ENCODE measurements at regions not wholly inside any gene's neighbourhood (a gene's known extent, or its start where the extent isn't known, plus 50 kb on each side); places are given as distances from the start of the nearest gene placed in this dataset.
"Not testable (repeated sequence)": the region's sequence is repeated elsewhere in the genome, so short reads cannot be mapped to it uniquely, and the experiment has no call there.

GRCh38 chr6:76843054-76843822, 620.1 kb downstream of the HTR1B start:
- DNase-seq (ENCODE audit: low spot score), result no peak

- no peak for DNase-seq (ENCODE audit: low spot score)
Measured at GRCh38 chr6:76840865-76841264, 622.4 kb downstream of the HTR1B start.

DNA sequence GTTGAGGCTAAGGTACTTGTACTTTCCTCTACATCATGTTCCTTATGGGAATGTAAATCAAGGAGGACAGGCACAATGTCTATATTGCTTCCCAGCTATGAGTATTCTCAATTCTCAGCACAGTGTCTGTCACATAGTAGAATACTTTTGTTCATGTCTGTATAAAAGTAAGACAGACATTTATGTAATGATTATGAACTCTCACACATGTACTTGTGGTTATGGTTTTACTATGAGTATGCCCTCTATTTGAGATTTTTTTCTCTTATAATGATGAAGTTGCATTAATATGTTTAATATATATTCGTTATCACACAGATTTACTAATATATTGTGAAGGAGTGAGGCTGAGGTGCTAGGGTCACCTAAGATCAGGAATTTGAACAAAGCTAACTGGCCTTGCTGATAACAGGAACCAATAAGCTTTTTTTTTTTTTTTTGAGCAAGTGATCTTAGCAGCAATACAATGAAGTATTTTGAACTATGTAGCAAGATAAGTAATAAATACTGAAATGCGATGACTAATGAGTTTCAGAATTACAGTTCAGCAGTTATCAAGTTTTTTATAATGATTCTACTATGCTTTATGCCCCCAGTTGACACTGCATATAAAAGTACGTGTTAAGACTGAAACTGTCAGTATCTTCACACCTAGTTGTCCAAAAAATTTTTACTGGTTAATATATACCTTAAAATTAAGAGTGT, 623.1 kb downstream of the HTR1B start:
- no peak for DNase-seq (ENCODE audit: low spot score)

DNA sequence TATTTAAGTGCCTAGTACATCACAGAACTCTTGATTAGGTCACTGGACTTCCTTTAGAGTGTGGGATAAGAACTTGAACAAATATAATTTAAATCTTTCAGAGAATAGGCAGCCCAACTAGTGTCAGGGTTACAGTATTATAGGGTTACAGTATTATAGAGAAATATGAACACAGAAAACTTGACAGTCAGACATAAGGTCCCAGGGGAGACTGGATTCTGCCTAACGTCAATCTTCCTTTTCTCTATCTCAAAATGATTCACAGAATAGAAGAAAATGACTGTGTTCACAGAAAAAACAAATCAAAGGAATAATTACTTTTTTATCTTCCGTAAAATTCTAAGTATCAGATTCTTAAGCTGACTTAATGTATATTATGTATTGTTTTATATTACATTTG, 623.8 kb downstream of the HTR1B start:
- DNase-seq (ENCODE audit: low spot score), result no peak

- DNase-seq (ENCODE audit: low spot score), result no peak
Measured at GRCh38 chr6:76837564-76837963, 625.7 kb downstream of the HTR1B start.

DNA sequence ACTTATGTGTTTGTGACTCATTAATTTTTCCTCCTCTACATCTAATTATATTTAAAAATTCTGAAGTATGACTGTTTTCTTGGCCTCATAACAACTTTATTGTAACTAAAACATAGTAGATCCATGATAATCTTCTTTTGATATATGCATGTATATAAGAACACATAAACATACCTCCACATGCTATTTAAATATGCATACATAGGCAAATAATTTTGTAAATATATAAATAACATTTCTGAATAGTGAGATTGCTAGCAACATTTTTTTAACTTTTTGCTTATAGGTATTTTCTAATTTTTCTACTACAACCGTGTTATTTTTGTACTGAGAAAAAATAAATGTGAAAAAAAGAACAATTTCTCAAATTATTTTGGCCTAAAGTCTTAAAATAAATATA, 627.6 kb downstream of the HTR1B start:
- no peak for DNase-seq (ENCODE audit: low spot score)

- DNase-seq (ENCODE audit: low spot score), result no peak
Measured at GRCh38 chr6:76835293-76835692, 628.0 kb downstream of the HTR1B start.

DNA sequence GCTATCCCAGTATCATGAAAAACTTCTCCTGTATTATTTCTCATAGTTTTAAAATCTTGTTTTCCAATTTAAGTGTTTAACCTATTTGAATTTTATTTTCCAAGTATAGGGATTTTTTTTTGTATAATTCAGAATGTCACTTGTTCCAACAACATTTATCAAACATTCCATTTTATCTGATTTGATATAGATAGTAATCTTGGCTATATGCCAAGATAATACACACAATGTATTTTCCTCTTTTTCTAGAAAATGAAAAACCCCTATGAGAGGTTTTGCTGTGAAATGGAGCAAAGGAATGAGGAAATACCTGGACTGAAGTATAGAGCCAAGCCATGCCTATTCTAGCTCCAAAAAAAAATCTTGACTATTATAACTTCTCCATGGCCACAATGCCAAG, 628.9 kb downstream of the HTR1B start:
- DNase-seq (ENCODE audit: low spot score), result no peak

GRCh38 chr6:76831299-76831698, 632.0 kb downstream of the HTR1B start:
- no peak for DNase-seq (ENCODE audit: low spot score)

GRCh38 chr6:76823578-76823977, 639.7 kb downstream of the HTR1B start:
- not testable (repeated sequence) for DNase-seq (ENCODE audit: low spot score)

- no peak for DNase-seq (ENCODE audit: low spot score)
Measured at GRCh38 chr6:76818451-76818850, 644.8 kb downstream of the HTR1B start.

- no peak for DNase-seq (ENCODE audit: low spot score)
Measured at GRCh38 chr6:76817429-76817828, 645.9 kb downstream of the HTR1B start.

DNA sequence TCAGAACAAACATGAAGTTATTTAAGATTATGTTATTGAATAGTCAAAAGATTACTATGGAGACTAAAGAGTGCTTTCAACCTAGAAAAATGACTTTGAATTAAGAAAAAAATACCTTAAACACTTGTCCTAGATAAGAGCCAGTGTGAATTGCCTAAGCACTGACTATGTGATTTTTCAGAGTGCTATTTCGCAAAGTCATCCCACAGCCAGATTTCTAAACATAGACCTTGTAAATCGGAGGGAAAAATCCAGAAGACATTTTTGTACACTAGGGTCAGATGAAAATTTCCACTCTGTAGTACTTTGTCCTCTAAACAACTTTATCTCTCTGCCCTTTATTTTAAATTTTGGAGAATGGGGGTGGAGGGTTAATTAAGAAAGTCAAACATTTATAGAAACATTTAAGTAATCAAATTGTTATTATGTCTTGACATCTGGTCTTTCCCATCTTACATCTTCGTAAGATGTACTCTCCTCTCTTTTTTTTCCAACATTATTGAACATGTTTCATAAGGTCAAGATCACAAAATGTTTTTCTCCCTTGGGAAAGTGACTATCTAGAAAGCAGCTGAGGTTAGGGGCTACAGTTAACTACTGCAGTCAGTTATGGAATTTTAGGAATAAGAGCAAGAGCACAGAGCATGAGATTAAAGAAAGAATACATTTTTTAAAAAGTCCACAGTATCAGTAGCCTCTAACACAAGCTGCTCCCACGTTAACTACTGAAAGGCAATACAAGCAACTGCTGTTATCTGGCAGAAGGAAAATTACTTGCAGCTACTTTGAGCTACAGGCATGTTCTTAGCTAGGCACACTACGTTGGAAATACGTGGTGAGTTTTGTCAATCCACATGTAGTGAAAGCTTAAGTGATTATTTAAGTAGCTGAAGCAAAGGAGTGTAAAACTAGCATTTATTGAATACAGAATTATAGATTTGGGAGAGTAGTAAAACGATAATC, 648.5 kb downstream of the HTR1B start:
- no peak for DNase-seq (ENCODE audit: low spot score)

GRCh38 chr6:76810286-76810685, 653.0 kb downstream of the HTR1B start:
- no peak for DNase-seq (ENCODE audit: low spot score)

DNA sequence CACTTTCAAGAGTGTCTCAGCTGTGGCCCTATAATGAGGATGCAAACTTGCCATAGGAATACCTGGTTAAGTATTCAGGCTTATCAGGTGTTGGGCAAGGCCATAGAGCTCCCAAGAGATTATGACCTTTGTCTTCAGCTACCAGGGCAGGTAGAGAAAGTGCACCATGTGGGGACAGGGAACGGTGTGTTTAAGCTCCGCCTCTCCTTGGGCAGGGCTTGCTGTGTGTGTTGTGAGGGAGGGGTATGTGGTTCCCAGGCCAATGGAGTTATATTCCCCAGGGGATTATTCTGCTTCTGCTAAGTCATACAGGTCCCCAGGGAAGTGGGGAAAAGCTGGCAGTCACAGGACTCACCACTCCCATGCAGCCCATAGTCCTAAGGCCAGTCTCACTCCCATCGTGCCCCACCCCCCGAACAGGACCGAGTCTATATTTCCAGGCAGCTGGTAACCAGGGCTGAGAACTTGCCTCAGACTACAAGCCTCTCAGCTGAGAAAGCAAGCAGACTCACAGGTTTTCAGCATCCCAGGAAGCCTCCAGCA, 660.2 kb downstream of the HTR1B start:
- no peak for DNase-seq (ENCODE audit: low spot score)

DNA sequence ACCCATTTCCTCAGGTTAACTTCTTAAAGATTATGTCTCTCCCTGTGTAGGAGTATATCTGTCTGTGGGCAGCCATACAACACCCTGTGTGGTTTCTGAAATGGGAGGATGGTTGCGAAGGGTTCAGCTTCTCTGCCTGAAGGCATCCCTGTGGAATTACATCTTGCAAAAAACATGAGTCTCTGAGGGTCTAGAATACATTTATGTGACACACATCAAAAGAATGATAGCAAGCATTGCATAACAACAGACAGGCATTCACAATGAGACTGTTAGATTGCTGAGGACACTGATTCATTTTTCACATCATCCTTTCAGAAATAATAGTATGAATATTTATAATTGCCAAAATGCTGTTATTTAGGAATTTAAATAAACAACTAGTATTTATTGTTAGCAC, 670.9 kb downstream of the HTR1B start:
- no peak for DNase-seq (ENCODE audit: low spot score)

DNA sequence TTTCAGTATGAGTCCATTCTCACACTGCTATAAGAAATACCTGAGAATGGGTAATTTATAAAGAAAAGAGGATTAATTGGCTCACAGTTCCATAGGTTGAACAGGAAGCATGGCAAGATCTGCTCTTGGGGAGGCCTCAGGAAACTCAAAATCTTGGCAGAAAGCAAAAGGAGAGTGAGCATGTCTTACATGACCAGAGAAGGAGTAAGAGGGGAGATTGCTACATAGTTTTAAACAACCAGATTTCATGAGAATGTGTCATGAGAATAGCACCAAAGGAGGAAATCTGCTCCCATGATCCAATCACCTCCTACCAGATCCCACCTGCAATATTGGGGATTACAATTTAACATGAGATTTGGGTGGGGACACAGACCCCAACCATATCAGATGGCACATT, 672.4 kb downstream of the HTR1B start:
- DNase-seq (ENCODE audit: low spot score), result no peak

GRCh38 chr6:76790045-76790796, 673.1 kb downstream of the HTR1B start:
- no peak for DNase-seq (ENCODE audit: low spot score)

GRCh38 chr6:76789580-76789979, 673.7 kb downstream of the HTR1B start:
- DNase-seq (ENCODE audit: low spot score), result no peak

GRCh38 chr6:76788155-76788554, 675.1 kb downstream of the HTR1B start:
- DNase-seq (ENCODE audit: low spot score), result no peak

DNA sequence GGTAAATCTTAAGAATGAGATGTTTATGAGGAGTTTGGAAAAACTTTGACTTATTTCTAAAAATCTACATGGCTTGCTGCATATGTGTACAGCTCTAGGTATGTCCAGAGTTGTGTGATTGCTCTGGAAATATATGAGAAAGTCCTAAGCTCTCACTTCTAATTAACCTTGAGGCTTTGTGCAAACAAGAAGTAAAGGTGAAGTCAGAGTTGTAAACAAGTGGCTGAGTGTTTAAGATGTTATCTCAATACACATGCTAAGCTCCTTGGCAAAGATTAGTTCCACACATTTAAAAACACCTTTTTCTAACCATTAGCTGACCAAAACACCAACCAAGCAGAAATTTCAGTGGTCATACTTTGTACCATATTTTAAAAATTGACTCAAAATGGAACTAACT, 684.2 kb downstream of the HTR1B start:
- no peak for DNase-seq (ENCODE audit: low spot score)

DNA sequence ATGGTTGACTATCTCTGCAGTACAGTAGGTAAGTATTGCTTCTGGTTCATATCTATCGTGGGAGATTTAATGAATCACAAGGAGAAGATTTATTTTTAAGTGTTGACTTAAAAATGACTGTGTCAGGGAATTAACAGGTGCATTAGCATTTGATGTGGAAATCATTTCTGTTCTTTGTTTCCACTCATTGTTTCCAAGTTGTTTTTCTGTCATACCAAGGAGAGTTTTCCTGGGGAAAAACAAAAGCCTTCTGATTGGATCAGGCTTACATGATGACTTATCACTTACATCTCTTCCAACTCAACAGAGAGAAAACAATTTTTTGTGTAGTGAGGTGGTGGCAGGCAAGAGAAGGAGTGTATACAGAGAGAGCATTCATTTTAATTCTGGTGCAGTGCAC, 686.4 kb downstream of the HTR1B start:
- no peak for DNase-seq (ENCODE audit: low spot score)

All from AG08395 (cell line).